BLaER1 (cell line): ENCODE measurements at regions not wholly inside any gene's neighbourhood (a gene's known extent, or its start where the extent isn't known, plus 50 kb on each side); places are given as distances from the start of the nearest gene placed in this dataset.

Experiments used
- H3K27ac ChIP-seq: shearing (Covaris generic); formaldehyde crosslinking; 2 replicates; pipeline ENCODE4 v1.8.1; 2022
- H3K27me3 ChIP-seq: shearing (Covaris generic); formaldehyde crosslinking; 2 replicates; pipeline ENCODE4 v1.8.1; 2022
- H3K36me3 ChIP-seq: shearing (Covaris generic); formaldehyde crosslinking; 2 replicates; pipeline ENCODE4 v1.8.1; 2022
- H3K4me1 ChIP-seq: shearing (Covaris generic); formaldehyde crosslinking; 2 replicates; pipeline ENCODE4 v1.8.1; 2022
- H3K4me2 ChIP-seq: shearing (Covaris generic); formaldehyde crosslinking; 2 replicates; pipeline ENCODE4 v1.8.1; 2022
- H3K4me3 ChIP-seq: shearing (Covaris generic); formaldehyde crosslinking; 2 replicates; pipeline ENCODE4 v1.8.1; 2022
- H3K9ac ChIP-seq: shearing (Covaris generic); formaldehyde crosslinking; 2 replicates; pipeline ENCODE4 v1.8.1; 2022
- H3K9me3 ChIP-seq: shearing (Covaris generic); formaldehyde crosslinking; 2 replicates; pipeline ENCODE4 v1.8.1; 2022
- H4K20me1 ChIP-seq: shearing (Covaris generic); formaldehyde crosslinking; 2 replicates; pipeline ENCODE4 v1.8.1; 2022
- Cebpa-rat ChIP-seq: shearing (Covaris generic); IDR thresholded peaks from 2 replicates; pipeline ENCODE4 v1.8.1; 2022

DNA sequence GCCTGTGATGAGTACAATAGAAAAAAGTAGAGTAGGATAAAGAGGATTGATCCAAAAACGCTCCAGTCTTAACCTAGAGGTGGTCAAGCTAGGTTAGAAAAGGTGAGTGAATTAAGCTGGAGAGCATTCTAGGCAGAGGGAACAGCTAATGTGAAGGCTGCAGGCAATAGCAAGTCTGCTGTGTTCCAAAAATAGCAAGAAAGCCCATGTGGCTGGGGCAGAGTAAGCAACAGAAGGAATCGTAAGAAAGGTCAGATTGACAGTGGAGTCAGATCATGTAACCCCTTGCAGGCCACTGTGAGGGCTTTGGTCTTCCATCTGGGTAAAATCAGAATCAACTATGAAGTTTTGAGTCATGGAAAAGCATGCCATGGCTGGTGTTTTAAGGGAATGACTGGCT, 155.0 kb downstream of the OPN5 start:
- H4K20me1 ChIP-seq: no peaks in the 10 kb centered on the region
- peaks cover 13% of the 10 kb centered on the region for H3K4me1 ChIP-seq
- no peaks in the 10 kb centered on the region for H3K36me3 ChIP-seq
- no peak for TF ChIP-seq Cebpa-rat
- H3K4me3 ChIP-seq: no peak overlapping the region
- no peak overlapping the region for H3K9ac ChIP-seq
- H3K9me3 ChIP-seq: no peaks in the 10 kb centered on the region
- H3K4me2 ChIP-seq: no peak overlapping the region
- no peaks in the 10 kb centered on the region for H3K27me3 ChIP-seq
- H3K27ac ChIP-seq: no peak overlapping the region

DNA sequence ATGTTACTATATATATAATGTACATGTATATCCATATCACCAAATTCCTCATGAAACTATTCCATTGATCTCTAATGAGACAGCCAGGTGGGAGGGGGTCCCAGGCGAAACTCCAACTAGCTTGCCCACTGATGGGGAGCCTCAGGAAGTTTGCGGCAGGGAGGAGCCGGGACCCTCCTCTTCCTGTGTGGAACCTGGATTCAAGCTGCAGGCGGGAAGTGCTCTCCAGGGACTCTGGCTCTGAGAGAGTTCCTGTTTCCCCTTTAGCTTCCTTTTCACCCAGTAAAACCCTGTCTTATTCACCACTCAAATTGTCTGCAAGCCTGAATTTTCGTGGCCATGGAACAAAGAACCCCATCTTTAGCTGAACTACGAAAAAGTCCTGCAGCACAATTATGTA, 152.2 kb downstream of the OPN5 start:
- peaks cover 16% of the 10 kb centered on the region for H3K4me1 ChIP-seq
- no peaks in the 10 kb centered on the region for H3K36me3 ChIP-seq
- no peak overlapping the region for H3K9ac ChIP-seq
- H3K27ac ChIP-seq: no peak overlapping the region
- no peak overlapping the region for H3K4me3 ChIP-seq
- no peak for TF ChIP-seq Cebpa-rat
- peak overlapping the region; percentile 64 for H3K4me2 ChIP-seq
- H4K20me1 ChIP-seq: no peaks in the 10 kb centered on the region
- no peaks in the 10 kb centered on the region for H3K27me3 ChIP-seq
- H3K9me3 ChIP-seq: no peaks in the 10 kb centered on the region

DNA sequence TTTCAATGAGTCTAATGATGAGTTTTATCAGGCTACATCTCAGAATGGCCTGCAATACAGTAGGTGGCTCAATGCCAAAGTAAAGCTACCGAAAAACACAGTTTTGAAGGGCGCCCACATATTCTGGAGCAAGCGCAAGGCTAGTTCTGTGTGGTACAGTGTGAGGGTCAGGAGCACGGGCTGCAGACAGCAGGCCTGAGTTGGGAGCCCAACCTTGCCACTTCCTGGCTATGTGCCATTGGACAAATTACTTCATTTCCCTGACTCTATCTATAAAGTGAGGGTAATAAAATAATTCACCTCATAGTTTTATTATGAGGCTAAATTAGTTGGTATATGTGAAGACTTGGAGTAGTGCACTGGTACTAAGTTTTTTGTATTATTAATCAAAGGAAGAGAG, 150.7 kb downstream of the OPN5 start:
- Histone ChIP-seq H3K36me3 (no peaks in the 10 kb centered on the region), H3K4me1 (peaks cover 16% of the 10 kb centered on the region), H3K9me3 (no peaks in the 10 kb centered on the region), H3K9ac (no peak overlapping the region), H3K4me3 (no peak overlapping the region), H3K27me3 (no peaks in the 10 kb centered on the region), H4K20me1 (no peaks in the 10 kb centered on the region), H3K4me2 (no peak overlapping the region), H3K27ac (no peak overlapping the region)
- TF ChIP-seq Cebpa-rat: no peak

DNA sequence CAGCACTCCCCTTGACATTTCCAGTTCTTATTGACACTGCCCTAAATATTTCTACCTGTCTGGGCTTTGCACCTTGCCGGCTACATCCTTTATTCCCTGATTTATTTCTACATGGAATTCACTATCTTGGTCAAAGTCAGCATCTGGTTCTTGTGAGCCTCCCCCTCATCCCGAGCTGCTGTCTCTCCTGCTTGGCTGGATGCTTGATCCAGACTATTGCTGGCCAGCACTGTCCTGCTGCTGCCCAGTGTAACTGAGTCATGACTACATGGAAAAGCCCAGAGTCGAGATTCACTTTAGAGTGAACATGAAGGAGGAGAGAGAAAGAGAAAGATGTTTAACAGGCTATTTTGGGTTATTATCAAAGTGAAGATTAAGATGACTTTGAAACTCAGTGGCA, 142.2 kb downstream of the OPN5 start:
- no peak overlapping the region for H3K4me2 ChIP-seq
- H3K36me3 ChIP-seq: no peaks in the 10 kb centered on the region
- TF ChIP-seq Cebpa-rat: no peak
- H3K9me3 ChIP-seq: no peaks in the 10 kb centered on the region
- no peak overlapping the region for H3K27ac ChIP-seq
- H3K4me1 ChIP-seq: no peaks in the 10 kb centered on the region
- H4K20me1 ChIP-seq: no peaks in the 10 kb centered on the region
- no peak overlapping the region for H3K4me3 ChIP-seq
- H3K9ac ChIP-seq: no peak overlapping the region
- no peaks in the 10 kb centered on the region for H3K27me3 ChIP-seq

DNA sequence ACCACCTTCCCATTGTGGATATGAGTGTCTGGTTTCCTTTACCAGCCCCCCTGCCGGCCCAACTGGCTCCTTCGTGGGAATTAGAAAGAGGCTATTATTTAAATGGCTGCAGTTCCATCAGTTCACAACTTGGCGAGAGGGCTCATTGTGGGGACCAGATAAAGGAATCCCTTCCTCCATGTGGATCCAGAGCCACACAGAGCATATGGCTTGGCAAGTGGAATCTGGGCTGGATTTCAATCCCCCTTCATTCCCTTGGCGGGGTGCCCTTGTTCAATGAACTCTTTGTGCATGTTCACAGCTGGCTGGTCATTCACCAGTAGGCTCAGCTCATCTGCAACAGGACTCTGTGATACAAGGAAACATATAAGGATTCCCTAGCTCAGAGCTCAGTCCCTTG, 140.6 kb downstream of the OPN5 start:
- no peaks in the 10 kb centered on the region for H3K4me1 ChIP-seq
- no peak overlapping the region for H3K4me2 ChIP-seq
- no peak overlapping the region for H3K4me3 ChIP-seq
- no peaks in the 10 kb centered on the region for H3K27me3 ChIP-seq
- H3K9ac ChIP-seq: no peak overlapping the region
- no peaks in the 10 kb centered on the region for H3K36me3 ChIP-seq
- H3K27ac ChIP-seq: no peak overlapping the region
- no peaks in the 10 kb centered on the region for H4K20me1 ChIP-seq
- no peaks in the 10 kb centered on the region for H3K9me3 ChIP-seq
- TF ChIP-seq Cebpa-rat: no peak

DNA sequence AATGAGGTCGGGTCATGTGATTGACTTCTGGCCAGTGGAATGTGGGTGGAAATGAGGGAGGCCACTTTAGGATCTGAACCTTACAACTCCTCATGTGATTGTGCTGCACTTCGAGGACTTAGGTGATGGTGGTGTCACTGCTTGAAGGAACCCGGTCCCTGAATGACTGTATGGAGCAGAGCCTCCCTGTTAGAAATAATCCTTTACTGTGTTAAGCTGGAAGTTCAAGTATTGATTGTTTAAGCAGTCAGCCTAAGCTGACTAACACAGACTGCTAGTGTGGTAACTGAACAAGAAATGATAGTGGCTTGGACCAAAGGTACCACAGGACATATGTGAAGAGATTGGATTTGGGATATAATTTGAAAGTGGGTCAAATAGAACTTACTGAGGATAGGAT, 138.0 kb downstream of the OPN5 start:
- no peak overlapping the region for H3K4me2 ChIP-seq
- H4K20me1 ChIP-seq: no peaks in the 10 kb centered on the region

DNA sequence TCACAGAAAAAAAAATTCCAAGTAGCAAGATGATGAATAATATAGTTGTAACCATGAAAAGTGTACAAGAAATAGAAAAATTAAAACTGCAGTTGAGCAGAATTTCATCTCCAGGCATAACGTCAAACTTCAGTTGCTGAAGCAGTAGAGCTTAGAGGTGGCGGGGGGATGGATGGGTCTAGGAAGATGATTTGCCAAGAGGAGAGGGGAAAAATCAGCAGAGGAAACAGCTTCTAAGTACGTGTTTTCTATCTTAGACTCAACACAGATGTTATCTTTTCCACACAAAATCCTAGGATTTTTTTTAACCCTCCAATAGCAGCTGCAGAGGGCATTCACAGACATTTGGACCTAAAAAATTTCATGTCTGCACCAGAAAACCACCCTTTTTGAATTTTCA, 136.0 kb downstream of the OPN5 start:
- no peaks in the 10 kb centered on the region for H3K36me3 ChIP-seq
- no peak overlapping the region for H3K4me3 ChIP-seq
- TF ChIP-seq Cebpa-rat: no peak
- H4K20me1 ChIP-seq: no peaks in the 10 kb centered on the region
- H3K4me1 ChIP-seq: no peaks in the 10 kb centered on the region
- no peak overlapping the region for H3K27ac ChIP-seq
- H3K9me3 ChIP-seq: no peaks in the 10 kb centered on the region
- H3K4me2 ChIP-seq: no peak overlapping the region
- H3K9ac ChIP-seq: no peak overlapping the region
- no peaks in the 10 kb centered on the region for H3K27me3 ChIP-seq

More for the DNA sequence above, 138.0 kb downstream of the OPN5 start:
- Histone ChIP-seq H3K27me3 (no peaks in the 10 kb centered on the region), H3K9ac (no peak overlapping the region), H3K36me3 (no peaks in the 10 kb centered on the region), H3K9me3 (no peaks in the 10 kb centered on the region), H3K4me3 (no peak overlapping the region), H3K4me1 (no peaks in the 10 kb centered on the region), H3K27ac (no peak overlapping the region)
- TF ChIP-seq Cebpa-rat: no peak

DNA sequence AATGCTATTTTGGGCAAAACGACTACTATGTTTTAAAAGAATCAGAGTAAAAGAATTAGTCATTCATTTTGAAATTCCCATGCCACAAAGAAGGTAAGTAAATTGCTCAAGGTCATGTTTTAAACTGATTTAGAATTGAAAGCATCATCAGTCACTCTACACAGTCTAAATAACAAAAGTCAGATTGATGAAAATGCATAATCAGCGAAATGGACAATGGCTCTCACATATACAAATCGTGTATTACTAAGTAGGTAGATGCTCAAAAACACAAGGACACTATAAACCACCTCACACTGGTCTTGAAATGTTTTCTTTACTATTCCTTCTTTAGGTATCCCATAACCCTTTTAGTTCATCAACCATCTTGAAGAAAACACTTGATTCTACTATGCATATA, 135.4 kb downstream of the OPN5 start:
- no peaks in the 10 kb centered on the region for H3K9me3 ChIP-seq
- TF ChIP-seq Cebpa-rat: no peak
- H3K27me3 ChIP-seq: no peaks in the 10 kb centered on the region
- H3K36me3 ChIP-seq: no peaks in the 10 kb centered on the region
- H3K27ac ChIP-seq: no peak overlapping the region
- H4K20me1 ChIP-seq: no peaks in the 10 kb centered on the region
- H3K4me2 ChIP-seq: no peak overlapping the region
- H3K4me1 ChIP-seq: no peaks in the 10 kb centered on the region
- H3K4me3 ChIP-seq: no peak overlapping the region
- no peak overlapping the region for H3K9ac ChIP-seq

DNA sequence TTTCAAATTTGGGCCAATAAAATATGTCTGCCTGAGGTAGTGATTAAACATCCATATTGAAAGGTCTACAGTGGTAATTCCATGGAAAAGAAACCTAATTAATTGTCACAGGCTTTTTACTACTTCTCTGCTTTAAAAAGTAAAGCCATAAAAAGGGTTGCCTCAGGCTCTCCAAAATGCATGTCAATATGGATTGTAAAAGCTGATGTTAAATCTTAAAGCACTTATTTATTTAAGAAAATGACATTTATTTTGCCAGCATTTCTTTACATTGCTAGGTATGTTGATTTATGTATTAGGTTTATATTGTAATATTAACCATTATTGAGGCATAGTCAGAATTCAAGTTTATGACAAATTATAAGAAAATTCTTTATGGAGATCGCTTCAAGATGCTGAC, 133.2 kb downstream of the OPN5 start:
- no peaks in the 10 kb centered on the region for H4K20me1 ChIP-seq
- H3K9ac ChIP-seq: no peak overlapping the region
- H3K4me3 ChIP-seq: no peak overlapping the region
- no peaks in the 10 kb centered on the region for H3K4me1 ChIP-seq
- H3K27me3 ChIP-seq: no peaks in the 10 kb centered on the region
- H3K36me3 ChIP-seq: no peaks in the 10 kb centered on the region
- no peaks in the 10 kb centered on the region for H3K9me3 ChIP-seq
- no peak for TF ChIP-seq Cebpa-rat
- no peak overlapping the region for H3K27ac ChIP-seq
- H3K4me2 ChIP-seq: no peak overlapping the region

DNA sequence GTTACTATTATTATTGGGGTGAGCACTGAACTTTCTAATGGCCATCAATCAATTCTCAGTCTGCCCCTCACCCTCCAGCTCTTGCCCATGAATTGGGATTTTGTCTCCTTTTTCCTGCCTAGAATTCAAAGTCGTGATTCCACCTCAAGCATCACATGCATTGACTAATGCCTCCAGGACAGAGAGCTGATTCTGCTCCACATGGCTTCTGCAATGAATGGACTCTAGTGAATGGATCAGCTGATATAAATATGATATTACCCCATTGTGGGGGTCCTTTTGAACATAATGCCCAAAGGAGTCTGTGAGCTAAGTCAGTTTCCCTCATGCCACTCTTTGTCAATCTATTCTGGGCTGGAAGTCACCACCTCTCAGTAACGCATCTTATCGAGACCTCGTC, 126.4 kb downstream of the OPN5 start:
- Histone ChIP-seq H3K9me3 (no peaks in the 10 kb centered on the region), H3K4me1 (peaks cover 7% of the 10 kb centered on the region), H3K4me2 (no peak overlapping the region), H3K4me3 (no peak overlapping the region), H3K27me3 (no peaks in the 10 kb centered on the region), H3K9ac (no peak overlapping the region), H3K27ac (no peak overlapping the region), H4K20me1 (no peaks in the 10 kb centered on the region), H3K36me3 (no peaks in the 10 kb centered on the region)
- no peak for TF ChIP-seq Cebpa-rat

DNA sequence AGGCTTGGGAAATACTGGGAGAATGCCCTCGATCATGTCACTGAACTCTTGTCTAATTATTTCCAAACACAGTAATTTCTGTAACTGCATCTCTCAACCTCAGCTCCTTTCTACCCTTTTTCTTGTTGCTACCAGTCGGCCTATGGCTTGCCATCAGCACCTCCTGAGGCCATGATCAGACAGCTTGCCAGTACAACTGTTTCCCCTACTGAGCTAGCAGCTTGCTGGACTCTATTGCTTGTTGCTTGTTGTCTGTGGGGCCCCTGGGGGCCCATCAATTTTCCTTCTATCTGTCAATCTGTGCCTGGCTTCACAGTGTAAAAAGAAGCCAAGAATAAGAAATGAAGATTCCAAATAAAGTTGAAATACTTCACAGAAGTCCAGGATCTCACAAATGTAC, 123.9 kb downstream of the OPN5 start:
- peaks cover 7% of the 10 kb centered on the region for H3K4me1 ChIP-seq
- H4K20me1 ChIP-seq: no peaks in the 10 kb centered on the region
- no peak for TF ChIP-seq Cebpa-rat
- no peaks in the 10 kb centered on the region for H3K9me3 ChIP-seq
- H3K27ac ChIP-seq: no peak overlapping the region
- H3K4me3 ChIP-seq: no peak overlapping the region
- H3K36me3 ChIP-seq: no peaks in the 10 kb centered on the region
- H3K9ac ChIP-seq: no peak overlapping the region
- no peak overlapping the region for H3K4me2 ChIP-seq
- no peaks in the 10 kb centered on the region for H3K27me3 ChIP-seq
